Cardiac fibroblast (primary cell): ENCODE measurements at regions not wholly inside any gene's neighbourhood (a gene's known extent, or its start where the extent isn't known, plus 50 kb on each side); places are given as distances from the start of the nearest gene placed in this dataset.

Experiments
- DNase-seq, 2 donors: peaks; one replicate each; pipeline versions ENCODE4 v3.0.0 to v3.0.0-alpha.2; 2010; ENCODE audit warnings: low read depth in 2 of 2
- H3K4me3 ChIP-seq, 2 donors: replicated peaks in 1 of 2; 1 replicate in 1 of 2; 2 replicates in 1 of 2; pipeline ENCODE4 v1.5.1; 2011; ENCODE audit warnings: low read depth in 2 of 2, low read length in 2 of 2, mild to moderate bottlenecking in 2 of 2, moderate library complexity in 1 of 2
- CTCF ChIP-seq: IDR thresholded peaks from one replicate; pipeline ENCODE4 v1.5.1; 2011; ENCODE audit warnings: low read depth, mild to moderate bottlenecking, low read length, inconsistent platforms

- DNase-seq: peak; percentile 71 to 83
- peak overlapping the region; percentile 23 to 56 for H3K4me3 ChIP-seq
- peak; percentile 38 for TF ChIP-seq CTCF
Measured at GRCh38 chr2:121902171-121902591, 146.7 kb downstream of the TSN start.

DNA sequence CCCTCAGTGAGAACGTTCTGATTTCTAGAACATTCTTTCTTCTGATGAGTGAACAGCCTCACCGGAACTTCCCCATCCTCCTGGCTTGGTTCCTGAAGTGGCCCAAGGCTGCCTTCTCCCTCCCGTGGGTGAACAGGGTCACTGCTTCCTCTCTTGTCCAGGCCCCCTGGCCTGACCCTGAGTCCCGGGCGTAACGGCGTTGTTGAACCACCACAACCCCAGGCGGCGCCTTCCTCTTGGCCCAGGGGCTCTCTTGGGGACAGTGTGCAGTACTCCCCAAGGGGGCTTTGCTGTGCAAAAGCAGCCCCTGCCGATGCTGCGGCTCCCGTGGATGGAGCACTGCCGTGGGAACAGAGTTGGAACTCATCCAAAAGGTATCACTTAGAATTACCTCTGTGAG, 147.2 kb downstream of the TSN start:
- DNase-seq: no peak
- TF ChIP-seq CTCF: peak; percentile 40
- H3K4me3 ChIP-seq: peak overlapping the region; percentile 23 to 56

DNA sequence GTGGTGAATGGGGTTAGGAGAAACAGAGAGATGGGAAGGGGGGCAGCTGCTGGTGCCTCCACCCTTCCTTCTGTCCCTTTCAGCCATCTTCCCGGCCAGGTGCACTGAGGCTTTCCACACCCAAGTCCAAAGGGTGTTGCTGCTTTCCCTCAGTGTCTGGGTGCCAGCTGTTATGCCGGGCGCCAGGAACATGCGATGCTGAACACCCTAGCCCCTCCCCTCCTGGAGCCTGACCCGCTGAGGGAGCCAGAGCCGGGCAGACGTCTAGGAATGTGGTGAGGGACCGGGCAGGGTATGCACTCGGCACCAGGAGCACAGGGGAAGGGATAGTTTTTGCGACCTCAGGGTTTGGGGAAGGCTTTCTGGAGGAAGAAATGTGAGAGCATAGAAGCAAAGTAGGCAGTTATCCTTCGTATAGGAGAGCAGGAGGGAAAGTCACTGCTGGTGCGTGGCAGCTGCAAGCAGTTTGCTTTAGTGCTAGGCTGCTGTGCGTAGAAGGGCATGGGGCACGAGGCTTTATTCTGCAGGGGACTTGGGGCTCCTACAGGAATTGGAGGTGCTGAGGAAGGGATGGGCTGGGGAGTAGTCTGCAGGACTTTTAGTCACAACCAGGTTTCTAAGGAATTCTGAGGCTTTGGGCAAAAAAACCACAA, 147.7 kb downstream of the TSN start:
- DNase-seq: peak; percentile 29 to 42
- no peak for TF ChIP-seq CTCF
- H3K4me3 ChIP-seq: peak overlapping the region; percentile 23 to 56

- H3K4me3 ChIP-seq: no peak overlapping the region
- DNase-seq: no peak
- no peak for TF ChIP-seq CTCF
Measured at GRCh38 chr2:121904656-121905055, 149.2 kb downstream of the TSN start.

DNA sequence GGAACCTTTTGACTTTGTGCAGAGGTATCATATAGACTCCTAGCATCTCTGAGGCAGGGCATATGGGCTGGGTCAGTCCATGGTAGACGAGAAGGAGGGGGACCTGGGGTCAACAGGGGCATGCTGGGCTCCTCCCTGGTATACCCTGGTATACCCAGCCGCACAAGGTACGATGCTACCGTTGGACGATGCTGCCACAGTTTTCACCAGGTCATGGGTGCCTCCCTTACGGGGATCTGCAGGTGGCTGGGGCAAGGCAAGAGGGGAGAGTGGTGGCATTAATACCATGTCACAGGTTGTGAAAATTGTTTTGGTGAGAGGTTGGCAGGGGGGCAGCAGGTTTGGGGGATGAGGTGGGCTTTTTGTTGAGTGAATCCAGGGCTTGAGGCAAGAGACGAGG, 149.8 kb downstream of the TSN start:
- no peak overlapping the region for H3K4me3 ChIP-seq
- no peak for TF ChIP-seq CTCF
- DNase-seq: no peak

- no peak for DNase-seq
- H3K4me3 ChIP-seq: no peak overlapping the region
- no peak for TF ChIP-seq CTCF
Measured at GRCh38 chr2:121906170-121906569, 150.7 kb downstream of the TSN start.

- DNase-seq: no peak
- no peak for TF ChIP-seq CTCF
- no peak overlapping the region for H3K4me3 ChIP-seq
Measured at GRCh38 chr2:121907928-121908327, 152.5 kb downstream of the TSN start.
